Caco-2 (cell line): ENCODE measurements at regions not wholly inside any gene's neighbourhood (a gene's known extent, or its start where the extent isn't known, plus 50 kb on each side); places are given as distances from the start of the nearest gene placed in this dataset.
"Not testable (repeated sequence)": the region's sequence is repeated elsewhere in the genome, so short reads cannot be mapped to it uniquely, and the experiment has no call there.

Source experiments
- BruUV-seq: library from RNA; stranded (reverse); fragments of 400-500 nt; replicated peaks from 2 replicates; lab custom pipeline; 2021; lab: Mats Ljungman, UMichigan
- CTCF ChIA-PET: fragments of 300-600 bp; sonication (Branson Sonifier 250); formaldehyde crosslinking; loops from one replicate; lab custom pipeline; 2022; ENCODE audit warnings: antibody characterized with exemption; lab: Charles Lee
- POLR2A ChIA-PET: fragments of 300-600 bp; sonication (Branson Sonifier 250); formaldehyde crosslinking; loops from one replicate; lab custom pipeline; 2022; ENCODE audit warnings: antibody characterized with exemption; lab: Charles Lee
- DNase-seq, 2 experiments: peaks; one replicate each; pipeline versions ENCODE4 v3.0.0 to v3.0.0-alpha.2; 2020 to 2022
- H3K27me3 ChIP-seq: replicated peaks from 2 replicates; pipeline ENCODE4 v1.6.0; 2011; ENCODE audit warnings: low read length; ENCODE audit not compliant: control insufficient read depth, insufficient read depth
- H3K36me3 ChIP-seq: 2 replicates; pipeline ENCODE4 v1.5.1; 2011; ENCODE audit warnings: low read length; ENCODE audit not compliant: control insufficient read depth, insufficient read depth
- H3K4me1 ChIP-seq: fragments of 250-450 bp; sonication (Bioruptor Pico); 2 replicates; pipeline ENCODE4 v1.5.1; 2020; ENCODE audit warnings: mild to moderate bottlenecking
- H3K4me3 ChIP-seq: 2 replicates; pipeline ENCODE4 v1.5.1; 2011; ENCODE audit warnings: low read depth, mild to moderate bottlenecking, control low read depth, low read length
- H3K9me3 ChIP-seq: fragments of 250-450 bp; sonication (Bioruptor Pico); 2 replicates; pipeline ENCODE4 v1.5.1; 2020; ENCODE audit warnings: mild to moderate bottlenecking, moderate library complexity
- H3K27ac Mint-ChIP-seq: one replicate; pipeline ENCODE4 v1.8.0; 2022; ENCODE audit warnings: mixed read lengths; ENCODE audit not compliant: unreplicated experiment
- H3K27me3 Mint-ChIP-seq: one replicate; pipeline ENCODE4 v1.8.0; 2022; ENCODE audit warnings: mixed read lengths; ENCODE audit not compliant: insufficient read depth, unreplicated experiment
- H3K36me3 Mint-ChIP-seq: one replicate; pipeline ENCODE4 v1.8.0; 2022; ENCODE audit warnings: mild to moderate bottlenecking, mixed read lengths; ENCODE audit not compliant: insufficient read depth, unreplicated experiment
- H3K4me1 Mint-ChIP-seq: one replicate; pipeline ENCODE4 v1.8.0; 2022; ENCODE audit warnings: low read depth, mixed read lengths; ENCODE audit not compliant: unreplicated experiment
- H3K4me3 Mint-ChIP-seq: one replicate; pipeline ENCODE4 v1.8.0; 2022; ENCODE audit warnings: mild to moderate bottlenecking, moderate library complexity, mixed read lengths; ENCODE audit not compliant: unreplicated experiment
- H3K9me3 Mint-ChIP-seq: one replicate; pipeline ENCODE4 v1.8.0; 2022; ENCODE audit warnings: mixed read lengths; ENCODE audit not compliant: unreplicated experiment
- intact Hi-C: fragments of 100-400 bp; cut with micrococcal nuclease; formaldehyde crosslinking; loops from one replicate; pipeline ENCODE4 v1.10.0; 2022; ENCODE audit not compliant: unreplicated experiment
- TF ChIP-seq, protein P1 (sequence below), 2 experiments: fragments of 200-600 bp in 1 of 2; IDR thresholded peaks; 1 replicate in 1 of 2; 2 replicates in 1 of 2; pipeline versions ENCODE4 v1.5.1 to v1.8.0; 2011 to 2022; ENCODE audit warnings: antibody characterized with exemption in 1 of 2, control low read depth in 1 of 2, inconsistent platforms in 1 of 2, low read depth in 1 of 2, low read length in 1 of 2, mild to moderate bottlenecking in 1 of 2, moderate library complexity in 1 of 2; ENCODE audit not compliant: insufficient read depth in 1 of 2, severe bottlenecking in 1 of 2, unreplicated experiment in 1 of 2

DNA sequence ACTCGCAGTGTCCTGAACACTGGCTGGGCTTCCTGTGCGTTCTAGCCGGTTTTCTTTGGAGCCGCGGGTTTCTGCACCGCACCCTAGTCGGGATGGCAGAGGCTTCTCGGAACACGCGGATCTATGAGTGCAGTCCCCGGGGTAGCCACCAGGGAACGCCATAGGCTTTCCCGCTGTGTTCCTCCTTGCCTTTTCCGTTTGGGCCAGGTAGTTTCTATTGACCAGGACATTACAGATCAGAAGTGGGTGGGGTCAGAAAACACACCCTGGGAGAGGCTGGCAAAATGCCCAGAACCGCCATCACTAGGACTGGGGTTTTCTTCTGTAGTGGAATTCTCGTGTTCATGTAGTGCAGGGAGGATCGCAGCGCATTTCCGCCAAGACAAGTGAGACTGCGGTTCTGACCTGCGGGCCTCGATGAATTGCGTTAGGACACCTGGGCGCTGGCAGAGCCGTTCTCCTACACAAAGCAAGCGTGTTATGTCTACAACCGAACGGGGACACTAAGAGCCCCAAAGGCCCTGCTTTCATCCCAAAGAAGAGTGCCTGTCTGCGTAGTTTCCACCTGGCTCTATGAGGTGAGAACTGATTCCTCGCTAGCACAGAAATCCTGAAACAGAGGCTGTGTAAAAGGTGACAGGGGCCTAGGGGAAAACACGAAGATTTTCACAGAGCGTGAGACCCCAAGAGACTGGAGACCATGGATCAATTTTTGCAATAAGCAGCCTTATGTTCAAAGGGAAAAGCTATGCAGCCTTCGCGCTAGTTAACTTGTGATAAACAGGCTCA is 121.5 kb downstream of the PPIAL4G start:
- POLR2A ChIA-PET, H3K9me3 Mint-ChIP-seq, H3K36me3 Mint-ChIP-seq, H3K27me3 Mint-ChIP-seq, H3K4me1 Mint-ChIP-seq, H3K4me1 ChIP-seq, H3K9me3 ChIP-seq, H3K27me3 ChIP-seq, H3K36me3 ChIP-seq, intact Hi-C loops, CTCF ChIA-PET: not testable (repeated sequence)
- Mint-ChIP-seq H3K4me3 (peak overlapping the region; percentile 78), H3K27ac (peak overlapping the region; percentile 71)
- TF ChIP-seq, protein P1, sequence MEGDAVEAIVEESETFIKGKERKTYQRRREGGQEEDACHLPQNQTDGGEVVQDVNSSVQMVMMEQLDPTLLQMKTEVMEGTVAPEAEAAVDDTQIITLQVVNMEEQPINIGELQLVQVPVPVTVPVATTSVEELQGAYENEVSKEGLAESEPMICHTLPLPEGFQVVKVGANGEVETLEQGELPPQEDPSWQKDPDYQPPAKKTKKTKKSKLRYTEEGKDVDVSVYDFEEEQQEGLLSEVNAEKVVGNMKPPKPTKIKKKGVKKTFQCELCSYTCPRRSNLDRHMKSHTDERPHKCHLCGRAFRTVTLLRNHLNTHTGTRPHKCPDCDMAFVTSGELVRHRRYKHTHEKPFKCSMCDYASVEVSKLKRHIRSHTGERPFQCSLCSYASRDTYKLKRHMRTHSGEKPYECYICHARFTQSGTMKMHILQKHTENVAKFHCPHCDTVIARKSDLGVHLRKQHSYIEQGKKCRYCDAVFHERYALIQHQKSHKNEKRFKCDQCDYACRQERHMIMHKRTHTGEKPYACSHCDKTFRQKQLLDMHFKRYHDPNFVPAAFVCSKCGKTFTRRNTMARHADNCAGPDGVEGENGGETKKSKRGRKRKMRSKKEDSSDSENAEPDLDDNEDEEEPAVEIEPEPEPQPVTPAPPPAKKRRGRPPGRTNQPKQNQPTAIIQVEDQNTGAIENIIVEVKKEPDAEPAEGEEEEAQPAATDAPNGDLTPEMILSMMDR (IDR thresholded peaks at IDR 0.05; ENCODE audit: insufficient read depth in 1 of 2, low read depth in 1 of 2, low read length in 1 of 2, severe bottlenecking in 1 of 2, unreplicated experiment in 1 of 2): peak in 1 of 2 experiments; percentile 35
- H3K4me3 ChIP-seq: peak overlapping the region; percentile 26
- peak; percentile 37 to 41 for DNase-seq
- BruUV-seq: TSS peak; percentile 96

DNA sequence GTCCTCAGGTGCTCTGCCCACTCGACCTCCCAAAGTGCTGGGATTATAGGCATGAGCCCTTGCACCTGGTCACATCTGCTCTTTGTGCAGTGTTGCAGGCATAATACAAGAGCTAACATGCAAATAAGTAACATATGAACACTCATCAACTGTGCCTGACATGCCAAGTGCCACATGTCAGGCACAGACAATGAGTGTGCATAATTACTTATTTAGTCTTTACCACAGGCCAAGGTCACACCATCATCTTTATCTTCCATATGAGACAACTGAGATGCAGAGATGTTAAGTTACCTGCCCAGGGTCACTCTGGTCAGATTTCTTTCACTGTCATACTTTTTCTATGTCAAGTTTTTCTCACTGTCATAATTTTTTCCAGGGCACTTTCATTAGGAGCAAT is 126.1 kb downstream of the PPIAL4G start:
- TF ChIP-seq, protein P1 (IDR thresholded peaks at IDR 0.05; ENCODE audit: insufficient read depth in 1 of 2, low read depth in 1 of 2, low read length in 1 of 2, severe bottlenecking in 1 of 2, unreplicated experiment in 1 of 2): no peak
- BruUV-seq: no TSS peak
- Mint-ChIP-seq H3K9me3 (no peaks in the 10 kb centered on the region), H3K27me3 (no peaks in the 10 kb centered on the region), H3K27ac (no peak overlapping the region), H3K4me3 (no peak overlapping the region), H3K4me1 (no peaks in the 10 kb centered on the region), H3K36me3 (no peaks in the 10 kb centered on the region)
- no peak for DNase-seq
- H3K9me3 ChIP-seq: no peaks in the 10 kb centered on the region
- ChIA-PET POLR2A (no interaction called here), CTCF (no interaction called here)
- no peaks in the 10 kb centered on the region for H3K4me1 ChIP-seq
- no peak overlapping the region for H3K4me3 ChIP-seq
- intact Hi-C loops: no loop called here
- no peaks in the 10 kb centered on the region for H3K36me3 ChIP-seq
- no peaks in the 10 kb centered on the region for H3K27me3 ChIP-seq

DNA sequence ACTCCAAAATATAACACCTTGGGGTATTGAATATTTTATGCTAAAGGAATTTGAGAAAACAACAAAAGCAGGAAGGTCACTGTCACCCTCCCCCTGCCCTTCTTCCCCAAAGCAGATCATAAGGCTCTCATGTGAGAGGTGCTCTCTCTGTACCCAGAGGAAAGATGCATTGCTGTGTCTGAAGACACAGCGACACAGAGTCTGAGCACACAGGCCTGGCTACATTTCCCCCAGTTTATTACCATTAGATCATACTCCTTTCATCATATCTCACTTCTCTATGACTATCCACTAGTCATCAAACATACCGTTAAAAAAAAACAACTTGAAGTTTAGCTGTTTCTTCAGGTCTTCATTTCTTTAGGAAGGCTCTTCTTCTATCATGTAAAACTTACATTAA is 127.1 kb downstream of the PPIAL4G start:
- H3K27me3 ChIP-seq: no peaks in the 10 kb centered on the region
- no peaks in the 10 kb centered on the region for H3K4me1 Mint-ChIP-seq
- no peak overlapping the region for H3K4me3 ChIP-seq
- POLR2A ChIA-PET: no interaction called here
- intact Hi-C loops: no loop called here
- no peak for DNase-seq
- CTCF ChIA-PET: no interaction called here
- TF ChIP-seq, protein P1 (IDR thresholded peaks at IDR 0.05; ENCODE audit: insufficient read depth in 1 of 2, low read depth in 1 of 2, low read length in 1 of 2, severe bottlenecking in 1 of 2, unreplicated experiment in 1 of 2): no peak
- H3K9me3 ChIP-seq: no peaks in the 10 kb centered on the region
- H3K4me1 ChIP-seq: no peaks in the 10 kb centered on the region
- H3K36me3 ChIP-seq: no peaks in the 10 kb centered on the region
- BruUV-seq: no TSS peak
- no peaks in the 10 kb centered on the region for H3K9me3 Mint-ChIP-seq
- H3K27me3 Mint-ChIP-seq: no peaks in the 10 kb centered on the region
- H3K36me3 Mint-ChIP-seq: no peaks in the 10 kb centered on the region
- no peak overlapping the region for H3K27ac Mint-ChIP-seq
- no peak overlapping the region for H3K4me3 Mint-ChIP-seq
